Cardiac muscle cell (in vitro differentiated cells and primary cell): ENCODE measurements at regions not wholly inside any gene's neighbourhood (a gene's known extent, or its start where the extent isn't known, plus 50 kb on each side); places are given as distances from the start of the nearest gene placed in this dataset.

Experiments used
- DNase-seq, 2 donors: peaks; one replicate each; pipeline versions ENCODE4 v3.0.0 to v3.0.0-alpha.2; 2010 to 2017; ENCODE audit warnings: low read depth in 1 of 2, low spot score in 1 of 2
- H3K27ac ChIP-seq: fragments of 200-600 bp; sonication (generic); 2 replicates; pipeline ENCODE4 v1.5.1; 2016
- H3K27me3 ChIP-seq: fragments of 200-600 bp; sonication (generic); 2 replicates; pipeline ENCODE4 v1.6.0; 2016; ENCODE audit warnings: control low read depth
- H3K36me3 ChIP-seq: fragments of 200-600 bp; sonication (generic); 2 replicates; pipeline ENCODE4 v1.5.1; 2016; ENCODE audit warnings: control low read depth
- H3K4me1 ChIP-seq: fragments of 200-600 bp; sonication (generic); 2 replicates; pipeline ENCODE4 v1.8.1; 2017; ENCODE audit warnings: low read depth, mild to moderate bottlenecking, mixed run types
- H3K4me3 ChIP-seq: fragments of 200-600 bp; sonication (generic); 2 replicates; pipeline ENCODE4 v1.5.1; 2016; ENCODE audit warnings: mild to moderate bottlenecking
- H3K9me3 ChIP-seq: fragments of 200-600 bp; sonication (generic); 2 replicates; pipeline ENCODE4 v1.5.1; 2017; ENCODE audit warnings: low read depth, mild to moderate bottlenecking, control low read depth
- TF ChIP-seq, protein P1 (sequence below): IDR thresholded peaks from 2 replicates; pipeline ENCODE4 v1.5.1; 2012; ENCODE audit warnings: low read depth, mild to moderate bottlenecking, low read length

DNA sequence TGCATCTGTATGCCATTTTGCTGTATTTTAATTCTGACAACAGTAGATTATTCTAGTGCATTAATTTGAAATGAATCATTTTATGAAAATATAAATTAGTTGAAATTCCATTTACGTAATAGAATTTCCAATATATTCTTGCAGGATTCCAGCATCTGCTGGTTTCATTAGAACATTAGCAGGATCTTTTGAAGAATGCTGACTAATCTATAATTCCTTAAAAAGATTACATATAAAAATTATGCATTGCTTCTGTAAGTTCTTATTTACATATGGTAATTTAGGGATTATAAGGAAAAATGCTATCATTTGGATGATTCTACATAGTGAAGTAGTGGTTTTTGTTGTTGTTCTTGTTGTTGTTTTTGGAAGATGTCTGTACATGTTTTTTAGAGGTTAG, 182.2 kb upstream of the GNPDA2 start:
- DNase-seq = no peak
- Histone ChIP-seq H3K4me1 (no peaks in the 10 kb centered on the region), H3K4me3 (no peak overlapping the region), H3K27ac (no peak overlapping the region), H3K9me3 (no peaks in the 10 kb centered on the region), H3K36me3 (no peaks in the 10 kb centered on the region), H3K27me3 (no peaks in the 10 kb centered on the region)
- TF ChIP-seq, protein P1, sequence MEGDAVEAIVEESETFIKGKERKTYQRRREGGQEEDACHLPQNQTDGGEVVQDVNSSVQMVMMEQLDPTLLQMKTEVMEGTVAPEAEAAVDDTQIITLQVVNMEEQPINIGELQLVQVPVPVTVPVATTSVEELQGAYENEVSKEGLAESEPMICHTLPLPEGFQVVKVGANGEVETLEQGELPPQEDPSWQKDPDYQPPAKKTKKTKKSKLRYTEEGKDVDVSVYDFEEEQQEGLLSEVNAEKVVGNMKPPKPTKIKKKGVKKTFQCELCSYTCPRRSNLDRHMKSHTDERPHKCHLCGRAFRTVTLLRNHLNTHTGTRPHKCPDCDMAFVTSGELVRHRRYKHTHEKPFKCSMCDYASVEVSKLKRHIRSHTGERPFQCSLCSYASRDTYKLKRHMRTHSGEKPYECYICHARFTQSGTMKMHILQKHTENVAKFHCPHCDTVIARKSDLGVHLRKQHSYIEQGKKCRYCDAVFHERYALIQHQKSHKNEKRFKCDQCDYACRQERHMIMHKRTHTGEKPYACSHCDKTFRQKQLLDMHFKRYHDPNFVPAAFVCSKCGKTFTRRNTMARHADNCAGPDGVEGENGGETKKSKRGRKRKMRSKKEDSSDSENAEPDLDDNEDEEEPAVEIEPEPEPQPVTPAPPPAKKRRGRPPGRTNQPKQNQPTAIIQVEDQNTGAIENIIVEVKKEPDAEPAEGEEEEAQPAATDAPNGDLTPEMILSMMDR = no peak

DNA sequence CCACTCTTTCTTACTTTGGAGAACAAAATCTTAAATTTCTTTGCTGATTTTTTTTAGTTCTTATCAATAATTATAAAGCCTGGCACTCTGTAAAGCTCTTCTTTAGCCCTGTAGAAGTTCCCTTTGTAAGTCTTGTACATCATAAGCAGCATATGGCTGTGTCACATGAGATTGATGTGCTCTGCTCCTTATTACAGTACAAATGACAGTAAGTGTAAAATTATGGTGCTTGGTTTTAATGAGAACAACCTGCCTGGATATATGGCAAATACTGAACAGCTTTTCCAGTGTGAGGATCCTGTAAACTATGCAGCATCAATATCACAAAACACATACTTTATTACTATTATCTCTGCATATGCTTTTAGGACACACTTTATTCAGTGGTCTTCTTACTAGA, 145.9 kb upstream of the GNPDA2 start:
- no peak for DNase-seq
- H3K4me1 ChIP-seq = no peaks in the 10 kb centered on the region
- no peaks in the 10 kb centered on the region for H3K27me3 ChIP-seq
- H3K9me3 ChIP-seq = no peaks in the 10 kb centered on the region
- TF ChIP-seq, protein P1 = no peak
- no peak overlapping the region for H3K27ac ChIP-seq
- no peaks in the 10 kb centered on the region for H3K36me3 ChIP-seq
- no peak overlapping the region for H3K4me3 ChIP-seq

DNA sequence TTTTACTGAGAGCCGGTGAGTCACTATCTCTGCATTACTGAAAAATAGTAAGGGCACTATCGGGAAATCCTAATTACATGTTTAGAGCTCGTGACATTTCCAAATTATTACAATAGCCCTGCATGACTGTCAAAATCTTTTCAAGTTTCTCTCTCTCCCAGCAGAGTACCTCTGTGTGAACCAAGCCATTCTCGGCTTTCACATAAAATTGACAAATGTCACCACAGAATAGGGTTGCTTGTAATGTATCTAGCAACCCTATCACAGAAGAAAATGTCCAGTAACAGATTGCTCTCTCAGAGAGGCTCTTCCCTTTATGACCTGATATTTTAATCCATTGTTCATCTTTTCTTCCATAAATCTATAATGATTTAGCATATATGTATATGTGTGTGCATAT, 144.8 kb upstream of the GNPDA2 start:
- Histone ChIP-seq H3K27me3 (no peaks in the 10 kb centered on the region), H3K4me1 (no peaks in the 10 kb centered on the region), H3K27ac (no peak overlapping the region), H3K9me3 (no peaks in the 10 kb centered on the region), H3K36me3 (no peaks in the 10 kb centered on the region), H3K4me3 (no peak overlapping the region)
- TF ChIP-seq, protein P1 = no peak
- no peak for DNase-seq

DNA sequence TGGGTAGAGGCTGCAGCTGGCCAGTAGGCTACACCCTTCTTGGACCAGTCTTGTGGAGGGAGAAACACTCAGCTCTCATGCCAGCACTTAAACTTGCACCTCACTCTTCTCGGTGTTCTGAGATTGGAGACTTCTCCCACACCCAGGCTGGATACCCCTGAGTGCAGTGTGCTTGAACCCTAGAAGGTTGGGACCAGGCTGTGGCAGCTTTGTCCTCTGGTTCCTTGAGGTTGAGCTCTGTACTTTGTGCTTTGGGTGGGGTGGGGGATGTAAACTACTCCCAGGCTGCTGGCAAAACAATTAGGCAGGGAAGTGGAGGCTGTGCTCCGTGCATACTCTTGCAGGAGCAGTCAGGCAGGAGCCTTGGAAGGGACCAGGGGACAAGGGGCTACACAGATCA, 143.6 kb upstream of the GNPDA2 start:
- TF ChIP-seq, protein P1 = no peak
- no peak overlapping the region for H3K4me3 ChIP-seq
- H3K27me3 ChIP-seq = no peaks in the 10 kb centered on the region
- DNase-seq = no peak
- no peak overlapping the region for H3K27ac ChIP-seq
- no peaks in the 10 kb centered on the region for H3K4me1 ChIP-seq
- H3K9me3 ChIP-seq = no peaks in the 10 kb centered on the region
- no peaks in the 10 kb centered on the region for H3K36me3 ChIP-seq

DNA sequence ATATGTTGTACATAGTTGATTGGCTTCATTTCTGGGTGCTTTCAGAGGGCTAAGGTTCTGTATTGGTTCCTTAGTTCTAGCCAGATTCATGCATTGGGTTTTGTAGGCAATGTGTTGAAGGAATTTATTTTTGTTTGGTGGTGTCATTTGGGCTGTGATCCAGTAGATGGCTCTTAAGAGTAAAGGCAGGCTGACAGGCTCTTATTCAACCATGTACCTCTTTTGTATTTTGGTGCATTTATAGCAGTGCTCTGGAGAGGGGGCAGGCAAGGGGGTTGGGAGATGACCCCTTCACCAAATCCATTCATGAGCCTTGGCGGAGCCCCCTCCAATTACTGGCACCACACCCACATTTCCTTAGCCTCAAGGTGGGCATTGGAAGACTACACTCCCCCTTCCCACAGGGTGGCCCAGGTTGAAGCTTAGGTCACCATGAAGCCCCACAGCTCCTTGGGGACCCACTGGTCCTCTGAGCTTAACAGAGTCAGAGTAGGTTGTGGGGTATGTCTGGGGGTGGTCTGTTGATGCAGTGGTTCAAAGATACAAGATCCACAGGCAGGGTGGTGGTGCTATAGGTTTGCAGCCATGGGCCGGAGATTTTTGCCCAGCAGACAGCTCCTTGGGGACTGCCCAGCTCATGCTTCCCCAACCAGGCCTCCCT, 143.0 kb upstream of the GNPDA2 start:
- Histone ChIP-seq H3K36me3 (no peaks in the 10 kb centered on the region), H3K27me3 (no peaks in the 10 kb centered on the region), H3K27ac (no peak overlapping the region), H3K4me3 (no peak overlapping the region), H3K4me1 (no peaks in the 10 kb centered on the region), H3K9me3 (no peaks in the 10 kb centered on the region)
- DNase-seq = no peak
- TF ChIP-seq, protein P1 = no peak
